ENCODE measurements at regions not wholly inside any gene's neighbourhood (a gene's known extent, or its start where the extent isn't known, plus 50 kb on each side); places are given as distances from the start of the nearest gene placed in this dataset.

DNA sequence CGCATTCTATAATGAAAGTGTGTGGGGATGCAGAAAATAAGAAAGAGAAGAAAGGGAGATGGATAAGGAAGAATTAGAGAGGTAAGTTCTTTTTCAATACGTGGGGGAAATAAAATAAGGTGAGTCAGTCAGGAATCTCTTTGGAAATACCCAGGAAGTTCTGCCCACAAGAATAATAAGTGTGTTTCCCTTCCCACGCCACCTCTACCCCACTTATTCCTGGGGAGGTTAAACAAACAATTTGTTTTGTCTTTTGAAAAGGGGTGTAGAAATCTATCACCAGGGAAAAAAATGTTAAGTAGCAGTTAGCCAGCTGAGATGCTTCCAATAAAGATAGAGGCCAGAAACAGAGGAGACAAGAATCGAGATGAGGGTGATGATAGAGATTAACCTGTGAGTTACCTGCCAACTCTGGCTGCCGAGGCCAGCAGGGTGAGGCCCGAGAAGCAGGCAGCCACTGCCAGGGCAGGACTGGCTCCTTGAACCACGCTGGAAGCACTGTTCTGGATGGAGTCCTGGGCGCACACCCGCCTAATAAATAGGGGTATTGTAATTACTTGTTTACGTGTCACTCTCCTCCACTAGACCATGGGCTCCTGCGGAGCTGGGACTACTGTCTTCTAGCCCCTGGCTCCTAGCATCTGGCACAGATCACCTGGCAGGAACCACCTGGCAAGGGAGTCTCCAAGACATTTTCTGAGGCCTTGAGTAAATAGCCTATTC lies 191.3 kb downstream of the FGFR2 start:
- H3K27me3 ChIP-seq (ENCODE audit: insufficient read depth, low read length, poor library complexity, severe bottlenecking): no peaks in the 10 kb centered on the region
- H3K9ac ChIP-seq (ENCODE audit: low read depth, low read length, poor library complexity, severe bottlenecking): no peak overlapping the region
- 0 out of 2 replicates have a peak, but pooled peaks cover 6% of the 10 kb centered on the region for H3K9me3 ChIP-seq (ENCODE audit: insufficient read depth, low read depth, low read length)
- H3K9me2 ChIP-seq (replicated peaks; ENCODE audit: low read depth, low read length): no peaks in the 10 kb centered on the region
- no peaks in the 10 kb centered on the region for H3K4me1 ChIP-seq (ENCODE audit: insufficient read depth, low read length, poor library complexity, severe bottlenecking)
- H3K4me3 ChIP-seq (ENCODE audit: low read length, poor library complexity, severe bottlenecking): no peak overlapping the region
- no peaks in the 10 kb centered on the region for H3K36me3 ChIP-seq (ENCODE audit: insufficient read depth, low read length)
- no peaks in the 10 kb centered on the region for H3K79me2 ChIP-seq (ENCODE audit: insufficient read depth, low read length)
- H4K20me1 ChIP-seq (ENCODE audit: insufficient read depth, low read length, poor library complexity, severe bottlenecking): no peaks in the 10 kb centered on the region
- no peak overlapping the region for H3K4me2 ChIP-seq (ENCODE audit: low read depth, low read length, poor library complexity, severe bottlenecking)
- H3F3A ChIP-seq (ENCODE audit: low read depth): no peaks in the 10 kb centered on the region
- TF ChIP-seq, protein P1, sequence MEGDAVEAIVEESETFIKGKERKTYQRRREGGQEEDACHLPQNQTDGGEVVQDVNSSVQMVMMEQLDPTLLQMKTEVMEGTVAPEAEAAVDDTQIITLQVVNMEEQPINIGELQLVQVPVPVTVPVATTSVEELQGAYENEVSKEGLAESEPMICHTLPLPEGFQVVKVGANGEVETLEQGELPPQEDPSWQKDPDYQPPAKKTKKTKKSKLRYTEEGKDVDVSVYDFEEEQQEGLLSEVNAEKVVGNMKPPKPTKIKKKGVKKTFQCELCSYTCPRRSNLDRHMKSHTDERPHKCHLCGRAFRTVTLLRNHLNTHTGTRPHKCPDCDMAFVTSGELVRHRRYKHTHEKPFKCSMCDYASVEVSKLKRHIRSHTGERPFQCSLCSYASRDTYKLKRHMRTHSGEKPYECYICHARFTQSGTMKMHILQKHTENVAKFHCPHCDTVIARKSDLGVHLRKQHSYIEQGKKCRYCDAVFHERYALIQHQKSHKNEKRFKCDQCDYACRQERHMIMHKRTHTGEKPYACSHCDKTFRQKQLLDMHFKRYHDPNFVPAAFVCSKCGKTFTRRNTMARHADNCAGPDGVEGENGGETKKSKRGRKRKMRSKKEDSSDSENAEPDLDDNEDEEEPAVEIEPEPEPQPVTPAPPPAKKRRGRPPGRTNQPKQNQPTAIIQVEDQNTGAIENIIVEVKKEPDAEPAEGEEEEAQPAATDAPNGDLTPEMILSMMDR (conservative IDR thresholded peaks at IDR 0.05; ENCODE audit: low read length): no peak
- no peak for TF ChIP-seq EZH2phosphoT487 (IDR thresholded peaks at IDR 0.05; ENCODE audit: borderline replicate concordance)
- no peak overlapping the region for H2AFZ ChIP-seq (ENCODE audit: low read length)

DNA sequence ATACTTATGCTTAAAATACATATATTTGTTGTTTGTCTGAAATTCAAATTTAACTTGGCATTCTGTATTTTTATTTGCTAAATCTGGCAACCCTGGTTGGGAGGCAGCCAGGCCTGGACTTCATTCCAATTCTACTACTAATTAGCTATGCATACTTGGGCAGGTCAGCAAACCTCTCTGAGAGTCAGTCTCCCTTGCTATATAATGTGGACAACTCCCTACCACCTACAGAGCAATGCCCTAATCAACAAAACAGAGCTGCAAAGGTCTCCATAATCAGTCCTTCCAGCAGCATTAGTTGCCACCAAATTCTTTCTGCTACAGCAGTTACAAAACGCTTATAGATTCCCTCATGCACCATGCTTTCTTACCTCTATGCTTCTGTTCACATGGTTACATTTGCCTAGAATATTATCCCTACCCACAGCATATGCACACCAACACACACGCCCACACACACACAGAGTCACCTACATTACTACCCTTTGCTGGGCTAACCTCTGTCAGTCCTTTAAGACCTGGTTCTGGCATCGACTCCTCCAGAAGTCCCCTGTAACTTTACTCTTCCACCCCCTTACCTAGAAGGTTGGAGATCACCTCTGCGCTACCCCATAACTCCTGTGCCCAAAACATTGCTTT lies 188.7 kb downstream of the FGFR2 start:
- H3K79me2 ChIP-seq (ENCODE audit: insufficient read depth, low read length): no peaks in the 10 kb centered on the region
- TF ChIP-seq EZH2phosphoT487 (IDR thresholded peaks at IDR 0.05; ENCODE audit: borderline replicate concordance): no peak
- TF ChIP-seq, protein P1 (conservative IDR thresholded peaks at IDR 0.05; ENCODE audit: low read length): no peak

DNA sequence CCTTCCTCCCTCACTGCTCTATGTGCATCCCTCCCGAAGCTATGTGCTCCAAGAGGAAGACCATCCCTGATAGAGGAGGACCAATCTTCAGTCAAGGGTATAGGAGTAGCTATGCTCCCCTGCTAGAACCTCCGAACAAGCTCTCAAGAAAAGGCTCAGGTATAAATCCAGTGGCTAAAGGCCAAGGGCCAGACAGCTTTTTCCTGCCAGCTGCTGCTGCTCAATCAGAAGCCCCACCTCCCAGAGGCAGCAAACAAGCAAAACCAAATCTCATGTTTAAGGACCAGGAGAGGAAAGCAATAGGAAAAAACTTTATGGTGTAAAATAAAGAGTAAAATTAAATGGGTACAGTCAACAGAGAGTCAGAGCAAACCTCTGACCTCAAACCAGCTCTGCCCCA lies 187.2 kb downstream of the FGFR2 start:
- TF ChIP-seq, protein P1 (conservative IDR thresholded peaks at IDR 0.05; ENCODE audit: low read length): no peak
- no peak for TF ChIP-seq EZH2phosphoT487 (IDR thresholded peaks at IDR 0.05; ENCODE audit: borderline replicate concordance)
- Histone ChIP-seq H3K9me3 (ENCODE audit: insufficient read depth, low read depth, low read length) (no peaks in the 10 kb centered on the region), H2AFZ (ENCODE audit: low read length) (no peak overlapping the region), H4K20me1 (ENCODE audit: insufficient read depth, low read length, poor library complexity, severe bottlenecking) (no peaks in the 10 kb centered on the region), H3K36me3 (ENCODE audit: insufficient read depth, low read length) (no peaks in the 10 kb centered on the region), H3K9me2 (replicated peaks; ENCODE audit: low read depth, low read length) (no peaks in the 10 kb centered on the region), H3F3A (ENCODE audit: low read depth) (no peaks in the 10 kb centered on the region), H3K4me2 (ENCODE audit: low read depth, low read length, poor library complexity, severe bottlenecking) (no peak overlapping the region), H3K4me1 (ENCODE audit: insufficient read depth, low read length, poor library complexity, severe bottlenecking) (no peaks in the 10 kb centered on the region), H3K9ac (ENCODE audit: low read depth, low read length, poor library complexity, severe bottlenecking) (no peak overlapping the region), H3K79me2 (ENCODE audit: insufficient read depth, low read length) (no peaks in the 10 kb centered on the region), H3K4me3 (ENCODE audit: low read length, poor library complexity, severe bottlenecking) (no peak overlapping the region), H3K27me3 (ENCODE audit: insufficient read depth, low read length, poor library complexity, severe bottlenecking) (no peaks in the 10 kb centered on the region)

More for the DNA sequence above, 188.7 kb downstream of the FGFR2 start:
- Histone ChIP-seq H3K4me1 (ENCODE audit: insufficient read depth, low read length, poor library complexity, severe bottlenecking) (no peaks in the 10 kb centered on the region), H3K9me3 (ENCODE audit: insufficient read depth, low read depth, low read length) (0 out of 2 replicates have a peak, but pooled peaks cover 5% of the 10 kb centered on the region), H3K9ac (ENCODE audit: low read depth, low read length, poor library complexity, severe bottlenecking) (no peak overlapping the region), H3K4me2 (ENCODE audit: low read depth, low read length, poor library complexity, severe bottlenecking) (no peak overlapping the region), H3K4me3 (ENCODE audit: low read length, poor library complexity, severe bottlenecking) (no peak overlapping the region), H4K20me1 (ENCODE audit: insufficient read depth, low read length, poor library complexity, severe bottlenecking) (no peaks in the 10 kb centered on the region), H3K27me3 (ENCODE audit: insufficient read depth, low read length, poor library complexity, severe bottlenecking) (no peaks in the 10 kb centered on the region), H3F3A (ENCODE audit: low read depth) (no peaks in the 10 kb centered on the region), H3K9me2 (replicated peaks; ENCODE audit: low read depth, low read length) (no peaks in the 10 kb centered on the region), H2AFZ (ENCODE audit: low read length) (no peak overlapping the region), H3K36me3 (ENCODE audit: insufficient read depth, low read length) (no peaks in the 10 kb centered on the region)
